Skin of body (tissue), 1 donor: ENCODE measurements at regions not wholly inside any gene's neighbourhood (a gene's known extent, or its start where the extent isn't known, plus 50 kb on each side); places are given as distances from the start of the nearest gene placed in this dataset.

ENCODE experiments used
- DNase-seq: peaks from one replicate; lab custom pipeline; 2025; lab: John Stamatoyannopoulos, UW

GRCh38 chr1:82454431-82454830 is 653.7 kb downstream of the ADGRL2 start:
- no peak for DNase-seq

- DNase-seq = no peak
Observed at GRCh38 chr1:82453511-82454185, 652.9 kb downstream of the ADGRL2 start.

GRCh38 chr1:82452096-82452495 is 651.4 kb downstream of the ADGRL2 start:
- DNase-seq = no peak

GRCh38 chr1:82451191-82451590 is 650.5 kb downstream of the ADGRL2 start:
- DNase-seq = no peak

- DNase-seq = no peak
Observed at GRCh38 chr1:82449506-82450057, 648.8 kb downstream of the ADGRL2 start.

- DNase-seq = no peak
Observed at GRCh38 chr1:82446955-82447354, 646.2 kb downstream of the ADGRL2 start.

GRCh38 chr1:82446236-82446635 is 645.5 kb downstream of the ADGRL2 start:
- no peak for DNase-seq

- DNase-seq = no peak
Observed at GRCh38 chr1:82445827-82446226, 645.1 kb downstream of the ADGRL2 start.

GRCh38 chr1:82445132-82445531 is 644.4 kb downstream of the ADGRL2 start:
- DNase-seq = no peak

GRCh38 chr1:82441402-82441801 is 640.7 kb downstream of the ADGRL2 start:
- DNase-seq = no peak

- no peak for DNase-seq
Observed at GRCh38 chr1:82423174-82423815, 622.6 kb downstream of the ADGRL2 start.

GRCh38 chr1:82421782-82422181 is 621.0 kb downstream of the ADGRL2 start:
- DNase-seq = no peak

- DNase-seq = no peak
Observed at GRCh38 chr1:82420584-82420983, 619.9 kb downstream of the ADGRL2 start.

GRCh38 chr1:82411605-82412004 is 610.9 kb downstream of the ADGRL2 start:
- no peak for DNase-seq

- no peak for DNase-seq
Observed at GRCh38 chr1:82405333-82405732, 604.6 kb downstream of the ADGRL2 start.

- no peak for DNase-seq
Observed at GRCh38 chr1:82401116-82401515, 600.4 kb downstream of the ADGRL2 start.

GRCh38 chr1:82400521-82400920 is 599.8 kb downstream of the ADGRL2 start:
- DNase-seq = no peak

GRCh38 chr1:82399093-82399492 is 598.4 kb downstream of the ADGRL2 start:
- no peak for DNase-seq

- DNase-seq = no peak
Observed at GRCh38 chr1:82398357-82398756, 597.6 kb downstream of the ADGRL2 start.

- no peak for DNase-seq
Observed at GRCh38 chr1:82395440-82395839, 594.7 kb downstream of the ADGRL2 start.

GRCh38 chr1:82392946-82393345 is 592.2 kb downstream of the ADGRL2 start:
- no peak for DNase-seq

GRCh38 chr1:82392513-82392912 is 591.8 kb downstream of the ADGRL2 start:
- no peak for DNase-seq

- DNase-seq = no peak
Observed at GRCh38 chr1:82391712-82392111, 591.0 kb downstream of the ADGRL2 start.
